HG02943 (cell line): ENCODE measurements at regions not wholly inside any gene's neighbourhood (a gene's known extent, or its start where the extent isn't known, plus 50 kb on each side); places are given as distances from the start of the nearest gene placed in this dataset.
"Not testable (repeated sequence)": the region's sequence is repeated elsewhere in the genome, so short reads cannot be mapped to it uniquely, and the experiment has no call there.

Experiments used
- ATAC-seq: cut with Tn5 transposase; IDR thresholded peaks from one replicate; pipeline ENCODE4 v1.9.1; 2021; ENCODE audit warnings: mild to moderate bottlenecking, low read depth, moderate library complexity; ENCODE audit not compliant: unreplicated experiment

GRCh38 chr10:81386817-81387216 is 488.2 kb upstream of the NRG3 start:
- ATAC-seq: no peak

DNA sequence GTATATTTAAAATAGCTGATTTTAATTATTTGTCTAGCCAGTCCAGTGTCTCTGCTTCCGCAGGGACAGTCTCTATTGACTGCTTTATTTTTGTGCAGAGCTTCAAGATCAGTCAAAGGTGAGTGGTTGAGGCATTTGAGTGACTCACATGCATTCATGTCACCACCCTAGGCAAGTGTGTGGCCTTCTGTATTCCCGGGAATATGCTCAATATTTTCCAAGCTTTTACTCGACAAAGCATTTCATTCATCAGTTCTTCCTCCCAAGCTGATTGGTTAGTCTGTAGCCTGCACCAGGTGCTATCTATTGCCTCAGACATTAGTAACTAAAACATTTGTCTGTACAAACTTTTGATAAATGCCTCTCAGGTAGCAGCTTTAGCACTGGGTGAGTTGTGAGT is 471.5 kb upstream of the NRG3 start:
- no peak for ATAC-seq

- no peak for ATAC-seq
Observed at GRCh38 chr10:81405399-81405798, 469.6 kb upstream of the NRG3 start.

- no peak for ATAC-seq
Observed at GRCh38 chr10:81414038-81414437, 461.0 kb upstream of the NRG3 start.

GRCh38 chr10:81426722-81427121 is 448.3 kb upstream of the NRG3 start:
- no peak for ATAC-seq

- no peak for ATAC-seq
Observed at GRCh38 chr10:81428456-81429134, 446.4 kb upstream of the NRG3 start.

DNA sequence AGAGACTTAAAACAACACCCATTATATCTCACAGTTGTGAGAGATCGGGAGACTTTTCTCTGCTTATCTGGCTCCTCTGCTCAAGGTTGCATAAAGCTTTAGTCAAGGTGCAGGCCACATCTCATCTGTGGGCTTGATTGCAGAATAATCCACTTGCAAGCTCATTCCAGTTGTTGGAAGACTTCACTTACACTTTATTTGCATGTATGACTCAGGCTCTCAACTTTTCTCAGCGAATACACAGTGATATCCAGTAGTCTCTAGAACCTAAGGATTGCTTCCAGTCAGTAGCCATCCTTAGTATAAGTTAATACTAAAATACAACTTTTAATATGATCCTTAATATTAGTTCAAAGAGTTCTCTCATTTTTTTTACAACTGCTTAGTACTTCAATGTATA is 435.5 kb upstream of the NRG3 start:
- no peak for ATAC-seq

GRCh38 chr10:81441624-81442023 is 433.4 kb upstream of the NRG3 start:
- ATAC-seq: not testable (repeated sequence)

GRCh38 chr10:81444242-81444929 is 430.6 kb upstream of the NRG3 start:
- ATAC-seq: no peak

- ATAC-seq: no peak
Observed at GRCh38 chr10:81450651-81451050, 424.3 kb upstream of the NRG3 start.

DNA sequence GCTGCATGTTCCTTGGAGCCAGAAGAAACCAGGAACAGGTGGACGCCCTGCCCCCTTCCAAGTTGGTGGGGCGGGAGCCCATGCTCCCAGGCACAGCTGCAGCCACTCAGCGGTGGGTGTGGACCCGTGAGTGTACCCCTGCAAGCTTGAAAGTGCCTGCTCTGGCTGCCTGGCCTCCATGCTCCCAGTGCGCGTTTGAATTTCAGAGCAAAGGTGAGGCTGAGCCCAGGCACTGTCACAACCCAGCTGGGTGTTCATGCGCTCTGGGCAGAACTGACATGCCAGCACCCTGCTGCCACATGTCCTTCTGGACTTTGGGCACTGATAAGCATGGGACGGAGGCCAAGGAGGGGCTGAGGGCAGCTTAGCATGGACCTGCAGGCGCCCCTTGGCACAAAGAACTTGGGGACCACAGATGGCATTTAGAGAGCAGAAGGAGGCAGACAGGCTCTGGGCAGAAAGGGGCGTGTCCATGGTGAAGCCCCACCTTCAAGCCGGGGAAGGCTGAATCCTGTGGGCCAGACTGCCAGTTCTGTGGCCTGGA is 402.0 kb upstream of the NRG3 start:
- no peak for ATAC-seq

DNA sequence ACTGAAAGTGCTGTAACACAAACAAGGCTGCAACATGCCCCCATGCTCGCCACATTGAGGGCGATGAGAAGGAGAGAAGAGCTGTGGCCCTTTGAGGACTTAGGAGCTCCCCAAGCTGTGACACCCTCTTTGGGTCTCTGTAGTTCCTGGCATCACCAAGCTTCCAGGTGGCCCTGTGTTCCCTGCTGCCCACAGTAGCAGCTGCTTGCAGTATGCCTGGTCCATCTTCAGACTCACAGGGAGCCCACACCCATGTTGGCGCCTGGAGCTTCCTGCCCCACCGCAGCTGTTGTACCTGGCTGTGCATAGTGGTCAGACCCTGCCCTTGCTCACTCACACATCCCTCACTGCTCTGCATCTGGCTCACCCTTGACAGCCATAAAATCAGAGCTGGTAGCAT is 401.2 kb upstream of the NRG3 start:
- no peak for ATAC-seq

DNA sequence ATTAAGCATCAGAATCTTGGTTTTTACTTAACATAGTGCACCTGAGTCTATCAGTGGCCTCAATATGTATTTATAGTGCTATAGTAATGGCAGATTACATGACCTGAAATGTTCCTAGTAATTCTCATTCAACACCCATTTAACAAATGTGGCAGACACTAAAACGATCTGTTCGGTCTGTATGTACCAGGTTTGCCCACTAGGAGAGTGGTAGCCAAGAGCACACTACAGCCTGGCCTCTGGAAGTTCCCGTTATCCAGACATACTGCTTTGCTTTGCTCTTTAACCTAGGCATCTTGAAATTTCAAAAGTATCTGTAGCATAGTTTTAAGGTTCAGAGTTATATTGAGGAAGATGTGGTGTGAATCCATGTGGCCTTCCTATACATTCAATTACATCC is 395.7 kb upstream of the NRG3 start:
- no peak for ATAC-seq

DNA sequence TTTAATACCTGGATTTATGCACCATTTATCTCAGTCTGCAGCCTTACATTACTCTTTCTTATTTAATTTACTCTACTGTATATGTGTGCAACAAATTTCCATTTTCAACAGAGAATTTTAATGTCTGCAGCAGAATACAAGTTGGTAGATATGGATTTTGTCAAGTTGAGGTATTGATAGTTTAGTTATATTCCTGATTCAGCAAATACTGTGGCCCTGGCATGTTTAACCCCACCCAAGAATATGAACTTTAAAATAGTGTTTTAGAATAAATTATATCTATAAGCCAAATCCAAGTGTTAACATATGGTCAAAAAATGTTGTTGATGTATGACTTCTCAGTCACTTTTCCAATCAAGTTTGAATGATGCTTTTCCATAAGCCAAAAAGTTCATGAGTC is 378.4 kb upstream of the NRG3 start:
- no peak for ATAC-seq

GRCh38 chr10:81498011-81498551 is 376.9 kb upstream of the NRG3 start:
- ATAC-seq: no peak

GRCh38 chr10:81502677-81503359 is 372.2 kb upstream of the NRG3 start:
- ATAC-seq: no peak

DNA sequence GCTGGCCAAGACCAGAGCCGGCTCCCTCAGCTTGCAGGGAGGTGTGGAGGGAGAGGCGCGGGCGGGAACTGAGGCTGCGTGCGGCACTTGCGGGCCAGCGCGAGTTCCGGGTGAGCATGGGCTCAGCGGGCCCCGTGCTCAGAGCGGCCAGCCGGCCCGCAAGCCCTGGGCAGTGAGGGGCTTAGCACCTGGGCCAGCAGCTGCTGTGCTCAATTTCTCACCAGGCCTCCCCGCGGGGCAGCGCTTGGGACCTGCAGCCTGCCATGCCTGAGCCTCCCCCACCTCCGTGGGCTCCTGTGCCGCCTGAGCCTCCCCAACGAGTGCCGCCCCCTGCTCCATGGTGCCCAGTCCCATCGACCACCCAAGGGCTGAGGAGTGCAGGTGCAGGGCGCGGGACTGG is 369.2 kb upstream of the NRG3 start:
- ATAC-seq: not testable (repeated sequence)

DNA sequence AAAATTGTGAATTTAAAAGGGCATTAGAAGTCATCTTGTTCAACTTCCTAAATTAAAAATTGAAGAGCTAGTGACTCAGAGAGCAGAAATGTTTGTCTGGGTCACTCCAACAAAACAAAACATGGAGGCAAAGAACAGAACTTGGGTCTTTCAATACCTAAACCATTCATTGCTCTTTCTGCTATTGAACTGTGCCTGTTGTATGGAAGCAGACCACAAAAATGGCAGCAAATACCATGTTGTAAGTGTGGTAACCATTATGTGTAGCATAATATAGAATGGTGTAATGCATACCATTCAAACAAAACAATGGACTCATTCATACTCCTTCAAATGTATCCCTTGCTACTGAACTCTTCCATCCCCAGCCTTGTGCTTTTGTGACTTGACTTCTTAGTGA is 360.2 kb upstream of the NRG3 start:
- no peak for ATAC-seq

DNA sequence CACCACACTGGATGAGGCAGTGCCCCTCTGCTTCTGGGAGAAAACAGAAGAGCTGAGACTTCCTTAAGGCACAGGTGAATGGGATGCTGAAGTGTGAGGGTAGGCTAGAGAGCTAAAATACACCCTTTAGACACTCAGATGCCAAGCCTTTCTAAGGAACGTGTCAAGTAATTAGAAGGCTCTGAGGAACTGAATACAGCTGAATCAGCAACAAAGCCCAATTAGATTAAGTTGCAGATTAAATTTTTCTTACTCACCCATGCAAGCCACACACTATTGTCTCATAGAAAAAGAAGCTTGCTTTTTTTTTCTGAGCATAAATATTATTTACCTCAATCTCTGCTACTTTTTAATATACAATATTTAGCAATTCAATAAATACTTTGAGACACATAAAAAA is 354.3 kb upstream of the NRG3 start:
- no peak for ATAC-seq

- ATAC-seq: no peak
Observed at GRCh38 chr10:81524467-81524866, 350.5 kb upstream of the NRG3 start.

DNA sequence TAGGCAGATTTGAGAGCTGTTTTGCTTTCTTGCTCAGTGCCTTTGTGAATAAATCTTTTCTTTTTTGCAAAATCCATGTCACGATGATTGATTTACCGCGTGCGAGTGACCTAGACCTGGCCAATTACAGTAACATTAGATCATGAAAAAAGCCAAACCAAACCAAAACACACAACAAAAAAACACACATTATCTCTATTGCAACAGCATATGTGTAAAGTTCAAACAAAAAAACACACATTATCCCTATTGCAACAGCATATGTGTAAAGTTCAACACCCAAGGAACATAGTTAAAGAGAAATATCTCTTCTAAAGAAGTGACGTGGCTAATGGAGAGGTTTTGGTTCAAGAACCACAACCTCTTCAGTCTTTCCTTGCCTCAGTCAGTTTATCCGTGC is 342.6 kb upstream of the NRG3 start:
- ATAC-seq: no peak
